ENCODE measurements at regions not wholly inside any gene's neighbourhood (a gene's known extent, or its start where the extent isn't known, plus 50 kb on each side); places are given as distances from the start of the nearest gene placed in this dataset.
"Not testable (repeated sequence)": the region's sequence is repeated elsewhere in the genome, so short reads cannot be mapped to it uniquely, and the experiment has no call there.

DNA sequence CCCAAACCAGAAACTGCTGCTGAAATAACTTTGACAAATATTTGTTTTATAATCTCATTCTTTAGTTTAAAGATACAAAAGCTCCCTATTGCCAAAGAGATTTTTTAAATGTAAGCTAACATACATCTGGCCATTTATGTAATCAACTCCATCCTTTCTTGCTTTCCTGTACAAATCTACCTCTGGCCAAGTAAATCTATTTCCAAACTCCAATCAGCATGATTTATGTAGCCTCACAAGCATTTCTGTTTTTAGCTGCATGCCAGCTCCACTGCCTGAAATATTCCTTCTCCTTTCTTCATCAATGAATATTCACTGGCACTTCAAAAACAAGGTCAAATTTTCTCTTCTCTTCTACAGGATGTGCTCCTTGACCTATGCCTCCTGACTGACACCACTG lies 80.0 kb downstream of the SHOX2 start:
- H3K4me3 ChIP-seq (ENCODE audit: low read depth, low read length), result no peak overlapping the region
- ChIA-PET CTCF (no interaction called here), POLR2A (no interaction called here)
- TF ChIP-seq, protein P1, sequence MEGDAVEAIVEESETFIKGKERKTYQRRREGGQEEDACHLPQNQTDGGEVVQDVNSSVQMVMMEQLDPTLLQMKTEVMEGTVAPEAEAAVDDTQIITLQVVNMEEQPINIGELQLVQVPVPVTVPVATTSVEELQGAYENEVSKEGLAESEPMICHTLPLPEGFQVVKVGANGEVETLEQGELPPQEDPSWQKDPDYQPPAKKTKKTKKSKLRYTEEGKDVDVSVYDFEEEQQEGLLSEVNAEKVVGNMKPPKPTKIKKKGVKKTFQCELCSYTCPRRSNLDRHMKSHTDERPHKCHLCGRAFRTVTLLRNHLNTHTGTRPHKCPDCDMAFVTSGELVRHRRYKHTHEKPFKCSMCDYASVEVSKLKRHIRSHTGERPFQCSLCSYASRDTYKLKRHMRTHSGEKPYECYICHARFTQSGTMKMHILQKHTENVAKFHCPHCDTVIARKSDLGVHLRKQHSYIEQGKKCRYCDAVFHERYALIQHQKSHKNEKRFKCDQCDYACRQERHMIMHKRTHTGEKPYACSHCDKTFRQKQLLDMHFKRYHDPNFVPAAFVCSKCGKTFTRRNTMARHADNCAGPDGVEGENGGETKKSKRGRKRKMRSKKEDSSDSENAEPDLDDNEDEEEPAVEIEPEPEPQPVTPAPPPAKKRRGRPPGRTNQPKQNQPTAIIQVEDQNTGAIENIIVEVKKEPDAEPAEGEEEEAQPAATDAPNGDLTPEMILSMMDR (IDR thresholded peaks at IDR 0.05; ENCODE audit: insufficient read depth, low read length, missing control alignments), result no peak
- no peak for DNase-seq (ENCODE audit: low read depth, low spot score)

DNA sequence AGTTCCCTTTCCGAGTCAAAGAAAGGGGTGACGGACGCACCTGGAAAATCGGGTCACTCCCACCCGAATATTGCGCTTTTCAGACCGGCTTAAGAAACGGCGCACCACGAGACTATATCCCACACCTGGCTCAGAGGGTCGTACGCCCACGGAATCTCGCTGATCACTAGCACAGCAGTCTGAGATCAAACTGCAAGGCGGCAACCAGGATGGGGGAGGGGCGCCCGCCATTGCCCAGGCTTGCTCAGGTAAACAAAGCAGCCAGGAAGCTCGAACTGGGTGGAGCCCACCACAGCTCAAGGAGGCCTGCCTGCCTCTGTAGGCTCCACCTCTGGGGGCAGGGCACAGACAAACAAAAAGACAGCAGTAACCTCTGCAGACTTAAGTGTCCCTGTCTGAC lies 86.3 kb downstream of the SHOX2 start:
- POLR2A ChIA-PET; DNase-seq (ENCODE audit: low read depth, low spot score): not testable (repeated sequence)

DNA sequence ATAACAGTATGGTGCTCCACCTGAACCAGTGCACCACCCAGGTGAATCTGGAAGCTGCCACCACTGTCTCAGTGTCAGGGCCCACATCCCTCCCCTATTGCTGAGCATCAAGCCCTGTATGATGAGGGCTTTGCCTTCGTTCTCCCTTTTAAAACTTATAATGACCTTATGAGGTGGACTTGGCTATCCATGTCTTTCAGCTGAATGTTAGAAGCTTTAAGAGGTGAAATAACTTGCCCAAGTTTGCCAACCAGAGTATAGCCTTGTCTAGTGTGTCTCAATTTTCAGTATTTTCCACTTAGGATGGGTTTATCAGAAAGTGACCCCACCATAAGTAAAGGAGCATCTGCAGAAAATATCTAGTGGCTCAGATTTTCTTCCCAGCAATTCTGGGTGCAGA lies 87.8 kb downstream of the SHOX2 start:
- CTCF ChIA-PET, result no interaction called here
- no peak overlapping the region for H3K4me3 ChIP-seq (ENCODE audit: low read depth, low read length)
- POLR2A ChIA-PET, result no interaction called here
- no peak for DNase-seq (ENCODE audit: low read depth, low spot score)
- TF ChIP-seq, protein P1 (IDR thresholded peaks at IDR 0.05; ENCODE audit: insufficient read depth, low read length, missing control alignments), result no peak

More for the DNA sequence above, 86.3 kb downstream of the SHOX2 start:
- H3K4me3 ChIP-seq (ENCODE audit: low read depth, low read length); CTCF ChIA-PET: not testable (repeated sequence)

DNA sequence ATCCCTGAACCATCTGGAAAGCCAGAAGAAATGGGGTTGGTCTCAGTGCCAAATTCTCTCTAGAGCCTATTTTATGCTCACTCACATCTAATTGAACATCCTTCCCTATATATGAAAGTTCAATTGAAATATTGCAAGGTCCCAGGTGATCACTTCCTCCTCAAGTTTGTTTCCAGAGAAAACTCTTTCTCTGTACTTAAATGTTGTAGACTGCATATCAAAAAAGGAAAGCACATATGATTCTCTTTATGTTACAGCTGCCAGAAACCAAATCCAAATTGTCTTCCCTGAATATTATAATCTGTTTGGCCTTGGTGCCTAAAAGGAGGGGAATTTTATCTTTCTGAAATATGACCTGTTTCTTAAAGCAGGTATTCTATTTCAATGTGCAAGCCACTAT lies 93.3 kb downstream of the SHOX2 start:
- ChIA-PET POLR2A (no interaction called here), CTCF (no interaction called here)
- TF ChIP-seq, protein P1 (IDR thresholded peaks at IDR 0.05; ENCODE audit: insufficient read depth, low read length, missing control alignments), result no peak
- no peak overlapping the region for H3K4me3 ChIP-seq (ENCODE audit: low read depth, low read length)
- no peak for DNase-seq (ENCODE audit: low read depth, low spot score)

DNA sequence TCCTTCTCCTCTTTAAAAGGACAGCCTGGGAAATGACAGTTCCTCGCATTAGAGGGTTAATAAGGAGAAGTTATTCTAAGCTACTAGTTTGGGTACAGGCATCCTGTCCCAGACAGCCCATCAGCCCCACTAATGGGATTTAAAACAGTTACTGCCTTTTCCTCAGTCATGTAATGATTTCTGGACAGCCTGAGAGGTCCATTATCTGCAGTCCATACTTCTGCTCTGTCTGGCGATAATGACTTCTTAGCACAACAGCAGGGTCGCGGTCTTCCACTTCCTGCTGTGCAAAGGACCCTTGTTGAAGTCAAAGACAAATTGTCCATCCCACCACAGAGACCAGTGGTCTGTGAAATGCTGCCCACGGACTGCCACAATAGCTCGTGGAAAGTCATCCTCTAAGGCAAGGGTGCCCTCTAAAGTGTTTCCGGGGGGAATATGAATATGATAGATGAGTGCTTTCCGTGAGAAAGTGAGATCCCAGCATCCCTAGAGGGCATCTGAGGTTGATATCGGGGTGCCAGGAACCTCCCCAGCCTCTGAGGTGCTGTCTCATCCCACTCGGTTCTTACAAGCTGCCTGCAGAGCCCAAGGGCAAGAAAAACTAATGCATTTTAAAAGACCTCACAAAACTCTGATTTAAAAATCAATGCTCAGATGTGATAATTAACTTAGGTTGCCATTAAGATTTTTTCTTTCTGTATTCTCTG lies 100.7 kb downstream of the SHOX2 start:
- DNase-seq (ENCODE audit: low read depth, low spot score), result no peak
- TF ChIP-seq, protein P1 (IDR thresholded peaks at IDR 0.05; ENCODE audit: insufficient read depth, low read length, missing control alignments), result no peak
- ChIA-PET POLR2A (no interaction called here), CTCF (no interaction called here)
- H3K4me3 ChIP-seq (ENCODE audit: low read depth, low read length), result no peak overlapping the region

DNA sequence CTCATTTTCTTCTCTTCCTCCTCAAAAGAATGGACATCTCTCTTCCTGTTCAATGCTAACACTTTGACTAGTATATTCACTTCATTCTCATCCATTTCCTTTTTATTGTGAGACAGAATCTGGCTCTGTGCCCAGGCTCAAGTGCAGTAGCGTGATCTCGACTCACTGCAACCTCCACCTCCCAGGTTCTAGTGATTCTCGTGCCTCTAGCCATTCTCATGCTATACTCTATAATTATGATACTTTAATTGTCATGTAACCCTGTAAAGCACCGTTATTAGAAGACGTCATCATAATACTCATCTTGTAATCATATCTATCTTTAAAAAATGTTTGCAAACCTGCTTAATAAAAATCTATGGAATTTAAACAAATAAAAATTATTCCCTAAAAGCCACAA lies 107.0 kb downstream of the SHOX2 start:
- no peak overlapping the region for H3K4me3 ChIP-seq (ENCODE audit: low read depth, low read length)
- TF ChIP-seq, protein P1 (IDR thresholded peaks at IDR 0.05; ENCODE audit: insufficient read depth, low read length, missing control alignments), result no peak
- DNase-seq (ENCODE audit: low read depth, low spot score), result no peak
- CTCF ChIA-PET, result no interaction called here
- POLR2A ChIA-PET, result no interaction called here

DNA sequence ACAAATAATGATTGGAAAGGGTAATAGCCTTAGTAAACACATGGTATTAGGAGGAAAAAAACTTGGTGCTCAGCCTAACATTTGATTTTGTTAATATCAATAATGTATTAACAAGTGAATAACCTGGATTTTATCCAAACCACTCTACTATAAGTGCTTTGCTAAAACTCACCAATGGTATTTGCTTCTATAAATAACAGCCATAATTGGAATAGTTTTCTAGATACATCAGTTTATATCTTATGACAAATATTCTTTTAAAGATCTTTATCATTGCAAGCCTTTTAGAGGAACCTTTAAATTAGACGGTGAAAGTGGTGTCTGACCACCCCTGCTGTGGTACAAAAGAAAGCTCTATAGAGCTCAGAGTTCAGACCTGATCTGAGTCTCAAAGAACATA lies 123.9 kb downstream of the SHOX2 start:
- DNase-seq (ENCODE audit: low read depth, low spot score), result no peak
- TF ChIP-seq, protein P1 (IDR thresholded peaks at IDR 0.05; ENCODE audit: insufficient read depth, low read length, missing control alignments), result no peak
- ChIA-PET CTCF (no interaction called here), POLR2A (no interaction called here)
- no peak overlapping the region for H3K4me3 ChIP-seq (ENCODE audit: low read depth, low read length)

All from AG04449 (cell line).